Daoy (cell line): ENCODE measurements at regions not wholly inside any gene's neighbourhood (a gene's known extent, or its start where the extent isn't known, plus 50 kb on each side); places are given as distances from the start of the nearest gene placed in this dataset.
A peak's percentile ranks its signal among the peaks of the same experiment; 100 is the strongest.
"Not testable (repeated sequence)": the region's sequence is repeated elsewhere in the genome, so short reads cannot be mapped to it uniquely, and the experiment has no call there.

Experiments used
- DNase-seq: peaks from one replicate; pipeline ENCODE4 v3.0.0-alpha.2; 2015; ENCODE audit warnings: low read depth

DNA sequence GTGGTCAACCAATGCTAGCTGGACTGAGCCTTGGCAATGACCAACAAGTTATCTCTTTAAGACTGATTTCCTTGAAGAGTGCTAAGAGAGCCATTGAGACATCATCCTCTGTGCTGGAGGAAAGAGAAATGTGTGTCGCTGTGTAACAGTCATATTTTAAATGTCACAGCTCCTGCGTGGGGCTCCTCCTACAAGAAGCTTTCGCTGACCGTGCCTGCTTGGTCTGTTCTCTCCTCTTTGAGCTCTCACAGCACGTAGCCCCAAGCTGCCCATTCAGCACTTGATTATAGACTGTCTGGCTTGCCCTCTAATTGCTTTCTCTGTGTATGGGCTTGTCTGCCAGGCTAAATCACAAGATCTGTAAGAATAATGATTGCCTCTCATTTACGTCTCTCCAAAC is 221.3 kb downstream of the FOXD2 start:
- DNase-seq, result no peak

- DNase-seq, result no peak
Observed at GRCh38 chr1:47660622-47661021, 222.8 kb downstream of the FOXD2 start.

DNA sequence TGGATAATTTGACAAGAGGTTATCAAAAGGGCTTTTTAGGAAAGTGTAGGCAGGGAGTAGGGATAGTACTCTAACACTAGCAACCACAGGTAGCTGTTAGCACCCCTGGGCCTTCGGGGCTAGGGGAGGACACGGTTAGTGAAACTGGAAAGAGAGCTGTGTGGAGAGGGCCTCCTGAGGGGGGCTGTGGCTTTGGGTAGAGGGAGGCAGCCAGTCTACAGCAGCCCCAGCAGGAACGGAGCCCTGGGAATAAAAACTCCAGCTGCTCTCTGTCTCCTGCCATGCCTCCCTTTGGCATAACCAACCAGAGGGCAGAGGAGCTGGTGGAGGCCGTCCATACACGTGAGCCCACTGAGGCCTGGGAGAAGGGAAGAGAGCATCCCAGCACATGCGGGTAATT is 223.2 kb downstream of the FOXD2 start:
- DNase-seq, result no peak

DNA sequence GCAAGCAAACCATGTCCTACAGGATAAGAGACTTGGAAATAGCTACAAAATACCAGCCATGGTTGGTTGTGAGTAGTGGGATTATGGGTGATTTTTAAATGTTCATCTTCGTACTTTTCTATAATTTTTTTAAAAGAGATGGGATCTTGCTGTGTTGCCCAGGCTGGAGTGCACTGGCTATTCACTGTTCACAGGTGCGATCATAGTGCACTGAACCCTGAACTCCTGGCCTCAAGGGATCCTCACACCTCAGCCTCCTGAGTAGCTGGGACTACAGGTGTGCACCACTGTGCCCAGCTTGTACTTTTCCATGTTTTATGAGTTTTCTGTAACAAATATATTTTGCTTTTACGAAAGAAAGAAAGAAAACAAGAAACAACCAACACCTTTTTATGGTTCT is 224.2 kb downstream of the FOXD2 start:
- no peak for DNase-seq

DNA sequence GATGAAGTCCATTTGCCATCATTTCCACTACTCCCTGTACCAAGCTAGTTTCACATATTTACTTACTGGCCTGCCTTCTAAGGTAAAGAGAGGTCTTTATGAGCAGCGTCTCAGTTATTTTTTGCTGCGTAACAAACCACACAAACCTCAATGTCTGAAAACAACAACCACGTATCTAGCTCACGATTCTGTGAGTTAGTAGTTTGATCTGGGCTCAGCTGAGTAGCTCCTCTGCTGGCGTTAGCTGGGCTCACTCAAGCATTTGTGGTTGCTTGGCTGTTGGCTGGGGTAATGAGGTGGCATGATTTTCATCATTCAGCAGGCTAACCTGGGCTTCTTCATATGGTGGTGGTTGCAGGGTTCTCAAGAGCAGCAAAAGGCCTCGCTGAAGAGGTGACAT is 225.4 kb downstream of the FOXD2 start:
- DNase-seq, result peak; percentile 40

GRCh38 chr1:47664356-47664755 is 226.5 kb downstream of the FOXD2 start:
- DNase-seq, result no peak

GRCh38 chr1:47664896-47665295 is 227.1 kb downstream of the FOXD2 start:
- not testable (repeated sequence) for DNase-seq

GRCh38 chr1:47669081-47669585 is 231.3 kb downstream of the FOXD2 start:
- no peak for DNase-seq

- DNase-seq, result no peak
Observed at GRCh38 chr1:47672622-47673021, 234.8 kb downstream of the FOXD2 start.

- no peak for DNase-seq
Observed at GRCh38 chr1:47674189-47674588, 236.3 kb downstream of the FOXD2 start.

DNA sequence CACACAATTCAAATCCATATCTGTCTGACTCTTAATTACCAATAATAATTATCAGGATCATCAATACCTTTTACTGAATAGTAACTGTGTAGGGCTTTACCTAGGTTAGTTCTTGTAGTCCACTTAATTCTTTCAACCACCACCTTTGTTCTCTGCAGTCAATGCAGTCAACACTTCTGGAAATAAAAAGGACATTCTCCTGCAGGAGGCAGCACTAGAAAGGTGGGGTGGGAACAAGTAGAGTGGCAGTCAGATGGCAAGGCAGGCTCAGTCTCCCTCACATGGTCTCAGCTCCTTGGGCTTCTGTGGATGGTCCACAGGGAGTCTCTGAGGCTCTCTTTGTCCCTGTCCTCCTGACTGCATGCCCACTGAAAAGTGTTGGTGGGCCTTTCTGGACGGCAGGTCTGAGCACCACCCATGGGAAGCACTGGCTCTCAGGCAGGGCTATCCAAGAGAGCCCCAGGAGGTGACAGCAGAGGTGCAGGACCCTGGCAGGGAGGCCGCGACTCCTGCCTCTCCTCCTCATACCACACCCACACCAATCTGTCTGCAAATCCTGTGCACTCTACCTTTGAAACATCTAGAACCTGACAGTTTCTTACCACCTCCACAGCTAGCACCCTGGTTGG is 237.3 kb downstream of the FOXD2 start:
- DNase-seq, result no peak

- no peak for DNase-seq
Observed at GRCh38 chr1:47675721-47676120, 237.9 kb downstream of the FOXD2 start.

GRCh38 chr1:47676311-47677054 is 238.6 kb downstream of the FOXD2 start:
- DNase-seq, result no peak

DNA sequence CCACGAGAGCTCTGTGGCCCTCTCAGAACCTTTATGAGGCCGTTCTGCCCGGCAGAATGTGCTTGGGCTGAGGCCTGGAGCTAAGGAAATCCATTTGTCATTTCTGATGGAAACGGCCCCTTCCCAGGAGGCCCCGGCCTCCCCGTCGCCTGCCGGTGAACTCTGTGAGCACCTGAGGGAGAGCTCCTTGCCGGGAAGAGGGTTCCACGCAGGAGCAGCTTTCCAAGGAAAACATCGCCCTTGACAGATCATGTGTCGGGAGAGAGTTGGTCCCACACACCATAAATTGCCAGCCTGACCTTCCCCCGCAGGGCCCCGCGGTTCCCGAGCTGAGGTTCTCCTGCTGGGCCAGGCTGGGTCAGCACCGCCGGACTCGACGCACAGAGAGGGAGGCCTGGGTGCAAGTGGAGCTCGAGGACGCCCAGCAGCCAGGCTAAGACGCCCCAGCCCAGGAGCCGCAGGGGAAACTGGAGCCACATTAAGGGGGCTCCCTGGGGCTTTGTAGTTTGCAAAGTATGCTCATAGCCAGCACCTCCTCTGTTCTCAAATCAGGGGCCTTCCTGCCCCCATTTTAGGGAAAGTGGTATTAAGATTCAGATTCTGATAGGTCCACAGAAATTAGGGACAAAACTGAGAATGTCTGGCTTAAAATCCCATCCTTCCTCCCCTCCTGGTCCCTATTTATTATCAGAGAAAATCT is 239.5 kb downstream of the FOXD2 start:
- DNase-seq, result no peak

- DNase-seq, result no peak
Observed at GRCh38 chr1:47678464-47678980, 240.7 kb downstream of the FOXD2 start.

DNA sequence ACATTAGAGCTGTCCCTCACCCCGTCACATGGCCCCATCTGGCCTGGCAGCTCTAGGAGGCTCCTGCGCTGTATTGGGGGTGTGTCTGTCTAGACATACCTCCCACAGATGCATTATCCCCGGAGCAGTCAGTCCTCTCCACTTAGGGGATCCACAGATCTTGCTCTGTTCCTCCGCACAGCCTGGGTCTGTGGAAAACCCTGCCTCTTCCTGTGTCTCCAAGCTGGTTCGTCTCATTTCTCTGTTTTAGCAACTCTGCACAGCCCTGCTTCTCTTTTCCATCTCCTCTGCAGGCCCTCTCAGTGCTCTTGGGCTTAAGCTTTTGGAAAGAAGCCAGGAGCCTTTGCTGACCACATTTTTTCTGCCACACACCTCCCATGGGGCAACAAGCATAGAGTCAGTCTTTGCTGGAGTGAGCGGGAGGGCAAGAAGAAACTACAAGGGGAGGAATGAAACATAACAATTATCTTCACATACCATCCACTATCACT is 241.5 kb downstream of the FOXD2 start:
- peak; percentile 42 for DNase-seq

DNA sequence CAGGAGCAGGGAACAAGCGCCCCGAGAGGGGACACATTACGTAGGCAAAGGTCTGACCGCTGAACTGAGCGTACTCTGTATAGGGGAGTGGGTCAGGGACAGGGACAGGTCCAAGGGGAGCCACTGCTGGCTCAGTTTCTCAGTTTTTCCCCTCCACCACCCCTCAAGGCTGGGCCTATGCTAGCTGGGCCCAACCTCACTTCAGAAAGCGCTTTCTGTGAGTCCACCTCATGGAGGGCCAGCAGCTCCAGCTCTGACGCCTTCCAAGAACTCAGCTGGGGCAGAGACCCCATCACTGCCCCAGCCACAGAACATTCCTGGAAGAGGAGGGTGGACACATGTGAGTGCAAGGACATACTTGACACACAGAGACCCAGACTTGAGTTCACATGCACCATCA is 242.0 kb downstream of the FOXD2 start:
- DNase-seq, result no peak

- DNase-seq, result no peak
Observed at GRCh38 chr1:47680815-47681475, 243.1 kb downstream of the FOXD2 start.

DNA sequence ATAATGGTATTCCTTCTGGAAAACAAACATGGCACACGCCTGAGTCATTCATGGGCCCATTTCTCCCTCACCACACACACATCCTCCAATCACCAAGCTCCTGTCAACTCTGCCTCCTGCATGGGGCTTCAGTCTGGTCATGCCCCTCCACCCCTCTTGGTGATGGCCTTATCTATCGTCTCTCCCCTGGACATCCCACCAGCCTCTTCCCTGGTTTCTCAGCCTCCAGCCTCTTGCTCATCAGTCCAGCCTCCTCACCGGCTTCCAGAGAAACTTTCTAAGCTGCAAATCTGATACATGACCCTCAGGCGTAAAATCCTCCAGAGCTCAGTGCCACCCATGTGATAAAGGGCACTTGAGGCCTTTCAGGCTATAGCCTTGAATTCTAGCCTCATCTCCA is 243.9 kb downstream of the FOXD2 start:
- peak; percentile 36 for DNase-seq

DNA sequence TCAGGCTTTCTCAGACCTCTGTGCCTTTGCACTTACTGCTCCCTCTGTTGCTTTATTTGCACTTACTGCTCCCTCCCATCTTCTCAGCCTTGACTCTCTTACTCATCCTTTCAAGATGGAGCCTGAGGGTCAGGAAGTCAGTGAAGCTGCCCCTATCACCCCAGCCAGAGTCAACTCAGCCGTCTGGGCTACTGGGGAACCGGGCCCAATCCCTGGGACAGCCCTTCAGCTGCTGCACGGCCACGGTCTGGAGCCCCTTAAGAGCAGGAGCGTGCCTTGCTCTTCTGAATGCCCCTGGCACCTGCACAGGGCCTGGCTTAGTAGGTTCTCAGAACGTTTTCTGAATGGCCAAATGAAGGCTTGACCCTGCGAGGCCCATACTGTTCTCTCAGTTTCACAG is 244.4 kb downstream of the FOXD2 start:
- DNase-seq, result no peak

GRCh38 chr1:47682786-47683350 is 245.0 kb downstream of the FOXD2 start:
- no peak for DNase-seq

- no peak for DNase-seq
Observed at GRCh38 chr1:47683401-47683800, 245.6 kb downstream of the FOXD2 start.
